ENCODE measurements at regions not wholly inside any gene's neighbourhood (a gene's known extent, or its start where the extent isn't known, plus 50 kb on each side); places are given as distances from the start of the nearest gene placed in this dataset.
"Not testable (repeated sequence)": the region's sequence is repeated elsewhere in the genome, so short reads cannot be mapped to it uniquely, and the experiment has no call there.

DNA sequence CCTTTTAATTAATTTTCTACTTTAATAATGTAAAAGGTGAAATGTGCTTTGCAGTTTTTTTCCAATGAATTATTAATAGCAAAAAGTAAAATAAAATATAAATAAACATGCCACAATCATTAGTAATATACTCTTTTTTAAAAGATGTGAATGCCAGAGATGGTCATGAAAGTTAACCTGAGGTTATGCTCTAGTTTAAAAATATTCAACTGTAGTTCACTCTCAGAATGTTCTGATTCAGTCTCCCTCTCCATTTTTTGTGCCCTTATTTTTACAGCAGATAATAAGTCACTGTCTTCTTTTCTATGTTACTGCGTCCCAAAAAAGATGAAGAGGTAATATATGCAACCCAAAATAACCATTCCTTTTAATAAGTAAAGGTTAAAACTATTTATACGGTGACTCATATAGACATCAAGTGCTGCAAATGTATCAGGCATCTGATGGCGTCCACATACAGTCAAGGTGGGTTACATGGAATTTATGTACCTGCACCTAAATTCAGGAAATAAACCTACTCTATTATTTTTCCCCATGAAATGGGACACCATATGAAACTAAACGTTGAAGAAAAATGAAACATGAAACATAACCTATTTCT lies 153.6 kb upstream of the ZNF804A start:
- TF ChIP-seq, protein P1, sequence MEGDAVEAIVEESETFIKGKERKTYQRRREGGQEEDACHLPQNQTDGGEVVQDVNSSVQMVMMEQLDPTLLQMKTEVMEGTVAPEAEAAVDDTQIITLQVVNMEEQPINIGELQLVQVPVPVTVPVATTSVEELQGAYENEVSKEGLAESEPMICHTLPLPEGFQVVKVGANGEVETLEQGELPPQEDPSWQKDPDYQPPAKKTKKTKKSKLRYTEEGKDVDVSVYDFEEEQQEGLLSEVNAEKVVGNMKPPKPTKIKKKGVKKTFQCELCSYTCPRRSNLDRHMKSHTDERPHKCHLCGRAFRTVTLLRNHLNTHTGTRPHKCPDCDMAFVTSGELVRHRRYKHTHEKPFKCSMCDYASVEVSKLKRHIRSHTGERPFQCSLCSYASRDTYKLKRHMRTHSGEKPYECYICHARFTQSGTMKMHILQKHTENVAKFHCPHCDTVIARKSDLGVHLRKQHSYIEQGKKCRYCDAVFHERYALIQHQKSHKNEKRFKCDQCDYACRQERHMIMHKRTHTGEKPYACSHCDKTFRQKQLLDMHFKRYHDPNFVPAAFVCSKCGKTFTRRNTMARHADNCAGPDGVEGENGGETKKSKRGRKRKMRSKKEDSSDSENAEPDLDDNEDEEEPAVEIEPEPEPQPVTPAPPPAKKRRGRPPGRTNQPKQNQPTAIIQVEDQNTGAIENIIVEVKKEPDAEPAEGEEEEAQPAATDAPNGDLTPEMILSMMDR (IDR thresholded peaks at IDR 0.05; ENCODE audit: low read depth, low read length): no peak
- H3K4me3 ChIP-seq (replicated peaks in 1 of 2; ENCODE audit: low read depth in 2 of 2, low read length in 2 of 2): no peak overlapping the region
- DNase-seq (ENCODE audit: low read depth in 2 of 2): no peak

DNA sequence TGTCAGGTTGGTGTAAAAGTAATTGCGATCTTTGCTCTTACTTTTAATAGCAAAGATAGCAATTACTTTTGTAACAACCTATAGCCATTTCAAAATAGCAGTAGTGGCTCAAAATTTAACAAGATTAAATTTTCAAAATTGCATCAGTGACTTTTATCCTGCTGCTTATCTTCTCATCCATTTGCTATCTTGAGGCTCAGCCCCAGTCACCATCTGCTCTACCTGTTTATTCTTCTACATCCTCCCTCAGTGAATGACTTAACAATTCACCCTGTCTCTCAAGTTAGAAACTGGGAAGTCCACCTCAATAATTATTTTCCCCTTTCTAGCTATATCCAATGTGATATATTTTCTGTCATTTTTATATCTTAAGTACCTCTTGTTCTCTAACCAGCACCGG lies 148.6 kb upstream of the ZNF804A start:
- TF ChIP-seq, protein P1 (IDR thresholded peaks at IDR 0.05; ENCODE audit: low read depth, low read length): no peak
- no peak overlapping the region for H3K4me3 ChIP-seq (replicated peaks in 1 of 2; ENCODE audit: low read depth in 2 of 2, low read length in 2 of 2)
- no peak for DNase-seq (ENCODE audit: low read depth in 2 of 2)

DNA sequence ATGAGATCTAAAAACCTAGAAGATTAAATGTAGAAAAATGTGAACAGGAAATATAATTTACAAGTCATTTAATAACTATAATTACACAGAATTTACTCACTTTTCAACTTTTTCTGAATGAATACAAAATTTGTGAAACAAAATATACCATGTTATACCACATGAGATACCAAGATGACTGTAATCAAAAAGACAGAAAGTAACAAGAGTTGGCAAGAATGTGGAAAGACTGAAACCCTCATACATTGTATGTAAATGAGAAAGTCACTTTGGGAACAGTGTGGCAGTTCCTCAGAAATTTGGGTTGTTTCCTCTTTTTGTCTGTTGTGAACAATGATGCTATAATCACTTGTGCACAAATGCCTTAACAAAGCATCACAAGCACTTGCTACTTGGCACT lies 145.4 kb upstream of the ZNF804A start:
- TF ChIP-seq, protein P1 (IDR thresholded peaks at IDR 0.05; ENCODE audit: low read depth, low read length): no peak

DNA sequence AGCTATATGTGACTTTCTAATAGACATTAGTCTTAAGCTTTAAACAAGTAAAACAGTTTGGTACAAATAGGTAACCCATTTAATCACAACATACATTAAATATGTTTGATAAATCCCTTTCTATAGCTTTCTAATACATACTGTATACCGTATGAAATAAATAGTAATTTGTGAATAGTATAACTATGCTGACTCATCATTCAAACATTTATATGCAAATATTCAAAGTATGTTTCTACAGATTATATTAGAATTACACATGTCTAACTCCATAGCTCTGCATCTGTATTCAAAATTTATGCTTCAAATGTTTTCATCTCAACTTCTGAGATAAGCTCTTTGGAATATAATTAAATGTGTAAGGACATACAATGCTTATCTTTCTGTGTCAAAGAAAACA lies 142.7 kb upstream of the ZNF804A start:
- TF ChIP-seq, protein P1 (IDR thresholded peaks at IDR 0.05; ENCODE audit: low read depth, low read length): no peak
- no peak for DNase-seq (ENCODE audit: low read depth in 2 of 2)
- no peak overlapping the region for H3K4me3 ChIP-seq (replicated peaks in 1 of 2; ENCODE audit: low read depth in 2 of 2, low read length in 2 of 2)

More for the DNA sequence above, 145.4 kb upstream of the ZNF804A start:
- no peak for DNase-seq (ENCODE audit: low read depth in 2 of 2)
- H3K4me3 ChIP-seq (replicated peaks in 1 of 2; ENCODE audit: low read depth in 2 of 2, low read length in 2 of 2): no peak overlapping the region

DNA sequence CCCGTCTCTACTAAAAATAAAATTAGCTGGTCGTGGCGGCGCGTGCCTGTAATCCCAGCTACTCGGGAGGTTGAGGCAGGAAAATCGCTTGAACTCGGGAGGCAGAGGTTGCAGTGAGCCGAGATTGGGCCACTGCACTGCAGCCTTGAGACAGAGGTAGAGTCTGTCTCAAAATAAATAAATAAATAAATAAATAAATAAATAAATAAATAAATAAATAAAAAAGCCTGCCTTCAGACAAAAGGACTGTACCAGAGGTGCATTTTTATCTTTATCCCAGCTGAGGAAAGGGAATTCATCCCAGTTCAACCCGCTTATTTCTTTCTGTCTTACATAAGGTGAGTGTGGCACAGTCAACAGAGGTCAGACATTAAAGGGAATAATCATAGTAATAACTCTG lies 141.6 kb upstream of the ZNF804A start:
- not testable (repeated sequence) for DNase-seq (ENCODE audit: low read depth in 2 of 2)

DNA sequence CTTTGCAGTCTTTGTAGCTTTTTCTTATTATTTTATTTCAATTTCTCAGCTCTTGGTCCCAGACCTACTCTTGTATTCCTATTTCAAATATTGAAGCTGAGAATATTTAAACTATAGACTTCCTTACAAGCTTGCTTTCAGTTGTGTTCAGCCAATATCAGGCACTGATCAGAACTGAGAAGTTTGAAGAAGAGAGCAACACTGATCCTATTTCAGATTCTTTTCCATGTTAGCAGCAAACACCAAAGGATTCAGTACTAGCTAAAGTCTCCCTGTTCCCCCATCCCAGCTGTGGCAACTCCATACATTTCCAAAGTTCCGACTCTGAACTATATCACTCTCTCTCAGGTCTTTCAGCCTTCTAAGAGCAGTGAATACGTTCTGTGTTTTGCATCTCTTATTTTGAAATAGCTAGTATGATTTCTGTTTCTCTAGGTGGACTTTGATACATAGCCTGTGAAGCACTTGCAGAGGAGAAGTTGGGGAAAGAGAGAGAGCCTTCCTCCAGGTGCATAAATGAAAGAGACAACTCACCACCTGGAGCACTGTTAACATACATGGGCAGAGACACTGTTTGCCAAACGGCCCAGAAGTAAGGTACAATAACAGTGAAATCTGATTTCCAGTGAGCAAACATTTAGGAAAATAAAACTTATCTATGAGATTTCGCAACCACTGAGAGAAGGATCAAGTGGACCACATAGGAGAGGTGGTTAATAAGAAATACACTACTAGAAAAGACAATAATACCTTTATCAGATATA lies 135.0 kb upstream of the ZNF804A start:
- DNase-seq (ENCODE audit: low read depth in 2 of 2): no peak
- no peak overlapping the region for H3K4me3 ChIP-seq (replicated peaks in 1 of 2; ENCODE audit: low read depth in 2 of 2, low read length in 2 of 2)
- TF ChIP-seq, protein P1 (IDR thresholded peaks at IDR 0.05; ENCODE audit: low read depth, low read length): no peak

More for the DNA sequence above, 141.6 kb upstream of the ZNF804A start:
- H3K4me3 ChIP-seq (replicated peaks in 1 of 2; ENCODE audit: low read depth in 2 of 2, low read length in 2 of 2): not testable (repeated sequence)

DNA sequence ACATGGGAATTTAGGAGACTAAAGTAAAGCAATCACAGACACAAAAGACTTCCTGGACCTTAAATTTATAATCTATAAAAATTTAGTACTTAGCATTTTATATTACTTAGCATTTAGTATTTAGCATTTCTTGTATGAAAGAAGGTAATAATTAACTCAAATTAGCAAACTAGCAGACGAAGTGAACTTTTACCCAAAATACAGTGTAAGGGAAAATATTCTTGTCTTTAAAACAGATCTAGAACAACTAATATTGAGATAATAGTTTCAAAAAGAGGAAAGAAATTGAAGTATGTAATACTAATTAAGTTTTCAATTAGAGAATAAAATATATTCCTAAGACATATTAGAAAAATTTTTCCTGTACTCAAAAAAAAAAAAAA lies 134.5 kb upstream of the ZNF804A start:
- TF ChIP-seq, protein P1 (IDR thresholded peaks at IDR 0.05; ENCODE audit: low read depth, low read length): no peak
- no peak overlapping the region for H3K4me3 ChIP-seq (replicated peaks in 1 of 2; ENCODE audit: low read depth in 2 of 2, low read length in 2 of 2)
- DNase-seq (ENCODE audit: low read depth in 2 of 2): no peak
